HAP-1 (cell line): ENCODE measurements at regions not wholly inside any gene's neighbourhood (a gene's known extent, or its start where the extent isn't known, plus 50 kb on each side); places are given as distances from the start of the nearest gene placed in this dataset.

Experiments used
- DNase-seq, 2 experiments: peaks; one replicate each; pipeline ENCODE4 v3.0.0-alpha.2; 2016 to 2020; ENCODE audit warnings: low spot score in 2 of 2
- H3K27me3 ChIP-seq: fragments of 250-450 bp; sonication (Bioruptor Pico); 2 replicates; pipeline ENCODE4 v1.5.1; 2020; ENCODE audit warnings: low read depth, mild to moderate bottlenecking, moderate library complexity
- H3K36me3 ChIP-seq: fragments of 250-450 bp; sonication (Bioruptor Pico); replicated peaks from 2 replicates; pipeline ENCODE4 v1.5.1; 2020; ENCODE audit warnings: mild to moderate bottlenecking
- H3K4me1 ChIP-seq: fragments of 250-450 bp; sonication (Bioruptor Pico); 2 replicates; pipeline ENCODE4 v1.5.1; 2020; ENCODE audit warnings: mild to moderate bottlenecking
- H3K4me3 ChIP-seq: fragments of 250-450 bp; sonication (Bioruptor Pico); 2 replicates; pipeline ENCODE4 v1.5.1; 2020; ENCODE audit warnings: mild to moderate bottlenecking, moderate library complexity
- H3K9me3 ChIP-seq: fragments of 250-450 bp; sonication (Bioruptor Pico); 2 replicates; pipeline ENCODE4 v1.5.1; 2020; ENCODE audit warnings: mild to moderate bottlenecking, moderate library complexity
- in situ Hi-C: fragments of 300-500 bp; cut with MboI; formaldehyde crosslinking; loops from 3 replicates; pipeline ENCODE4 v1.14.3; 2020; ENCODE audit warnings: low sequenced_read_pairs, inconsistent platforms, mixed read lengths

DNA sequence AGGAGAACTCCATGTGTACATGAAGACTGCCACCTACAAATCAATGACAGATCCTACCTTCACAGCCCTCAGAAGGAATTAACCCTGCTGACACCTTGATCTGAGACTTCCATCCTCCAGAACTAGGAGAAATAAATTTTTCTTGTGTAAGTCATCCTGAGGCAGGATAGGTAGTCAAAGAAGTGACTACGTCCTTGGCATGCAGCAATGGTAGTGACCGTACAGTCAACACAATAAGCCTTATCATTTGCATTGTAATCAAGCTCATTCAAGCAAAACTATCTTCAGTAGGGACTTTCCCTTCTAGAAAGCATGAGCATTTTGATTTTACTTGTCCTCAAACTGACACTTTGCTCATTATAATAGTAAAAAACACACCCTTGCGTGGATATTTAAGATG lies 64.0 kb upstream of the KCNK1 start:
- no peaks in the 10 kb centered on the region for H3K36me3 ChIP-seq
- no peak for DNase-seq
- H3K27me3 ChIP-seq: no peaks in the 10 kb centered on the region
- no peaks in the 10 kb centered on the region for H3K9me3 ChIP-seq
- no peak overlapping the region for H3K4me3 ChIP-seq
- no peaks in the 10 kb centered on the region for H3K4me1 ChIP-seq
- in situ Hi-C loops: no loop called here

DNA sequence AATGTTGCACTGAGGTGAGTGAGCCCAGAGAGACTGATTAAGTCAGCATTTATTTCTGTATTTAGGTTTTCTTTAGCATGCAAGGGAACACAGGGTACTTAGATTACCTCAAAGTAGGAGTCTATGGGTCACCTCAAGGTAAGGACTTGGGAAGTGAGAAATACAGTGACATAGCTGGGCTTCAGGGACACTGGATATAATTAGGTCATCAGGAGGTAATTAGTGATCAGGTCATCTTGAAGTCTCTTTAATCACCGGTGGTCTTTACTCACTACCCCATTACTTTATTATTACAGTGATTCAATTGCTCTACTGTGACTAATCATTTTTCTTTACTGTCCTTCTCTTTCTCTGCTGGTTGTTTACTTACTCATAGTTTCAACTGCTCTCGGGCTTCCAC lies 59.9 kb upstream of the KCNK1 start:
- H3K27me3 ChIP-seq: no peaks in the 10 kb centered on the region
- in situ Hi-C loops: no loop called here
- no peaks in the 10 kb centered on the region for H3K36me3 ChIP-seq
- H3K4me3 ChIP-seq: no peak overlapping the region
- no peak for DNase-seq
- H3K4me1 ChIP-seq: no peaks in the 10 kb centered on the region
- no peaks in the 10 kb centered on the region for H3K9me3 ChIP-seq

DNA sequence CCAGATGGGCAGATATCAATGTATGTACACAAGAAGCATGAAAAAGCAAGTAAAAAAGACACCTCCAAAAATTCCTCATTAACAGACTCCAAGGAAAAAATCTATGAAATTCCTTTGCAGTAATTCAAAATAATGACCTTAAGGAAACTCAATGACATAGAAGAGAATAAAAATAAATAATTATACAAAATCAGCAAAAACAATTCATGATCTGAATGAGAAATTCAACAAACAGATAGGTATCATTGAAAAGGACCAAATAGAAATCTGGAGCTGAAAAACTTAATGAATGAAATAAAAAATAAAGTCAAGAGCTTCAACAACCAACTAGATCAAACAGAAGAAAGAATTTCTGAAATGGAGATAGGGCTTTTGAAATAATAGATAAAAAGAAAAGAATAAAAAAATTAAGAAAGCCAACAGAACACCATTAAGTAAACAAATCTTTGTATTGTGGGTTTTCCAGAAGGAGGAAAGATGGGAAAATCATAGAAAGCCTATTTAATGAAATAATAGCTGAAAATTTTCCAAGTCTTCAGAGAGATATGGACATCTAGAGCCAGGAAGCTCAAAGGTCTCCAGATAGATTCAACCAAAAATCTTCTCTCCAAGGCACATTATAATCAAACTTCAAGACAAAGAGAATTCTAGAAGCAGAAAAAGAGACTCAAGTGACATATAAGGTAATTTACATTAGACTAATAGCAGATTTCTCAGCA lies 52.0 kb upstream of the KCNK1 start:
- DNase-seq: no peak
- no peak overlapping the region for H3K4me3 ChIP-seq
- no peaks in the 10 kb centered on the region for H3K4me1 ChIP-seq
- H3K9me3 ChIP-seq: 0 out of 2 replicates have a peak, but pooled peaks cover 2% of the 10 kb centered on the region
- no peaks in the 10 kb centered on the region for H3K36me3 ChIP-seq
- in situ Hi-C loops: no loop called here
- H3K27me3 ChIP-seq: no peaks in the 10 kb centered on the region
